ENCODE measurements at regions not wholly inside any gene's neighbourhood (a gene's known extent, or its start where the extent isn't known, plus 50 kb on each side); places are given as distances from the start of the nearest gene placed in this dataset.

- TF ChIP-seq EP300 (IDR thresholded peaks at IDR 0.05; ENCODE audit: borderline replicate concordance) (no peak), FOXM1 (IDR thresholded peaks at IDR 0.05; ENCODE audit: borderline replicate concordance, low read depth) (no peak), RAD21 (IDR thresholded peaks at IDR 0.05; ENCODE audit: low read depth) (no peak), USF1 (IDR thresholded peaks at IDR 0.05) (no peak), REST (IDR thresholded peaks at IDR 0.05; ENCODE audit: low read depth) (no peak), CREB1 (IDR thresholded peaks at IDR 0.05; ENCODE audit: low read depth) (no peak), EGR1 (IDR thresholded peaks at IDR 0.05) (no peak), NFIC (IDR thresholded peaks at IDR 0.05) (no peak), YY1 (IDR thresholded peaks at IDR 0.05; ENCODE audit: low read depth) (no peak), MAX (IDR thresholded peaks at IDR 0.05) (no peak), CEBPB (IDR thresholded peaks at IDR 0.05) (no peak), TAF1 (IDR thresholded peaks at IDR 0.05; ENCODE audit: low read depth) (no peak)
Observed at GRCh38 chr5:75928992-75929391, 154.2 kb upstream of the SV2C start.

Data from Ishikawa (cell line).